H1 (cell line): ENCODE measurements at regions not wholly inside any gene's neighbourhood (a gene's known extent, or its start where the extent isn't known, plus 50 kb on each side); places are given as distances from the start of the nearest gene placed in this dataset.

ENCODE experiments used
- CTCF ChIA-PET: fragments of 300-600 bp; sonication (Branson Sonifier 250); formaldehyde crosslinking; loops from one replicate; lab custom pipeline; 2021; ENCODE audit not compliant: partially characterized antibody; lab: Charles Lee
- POLR2A ChIA-PET: fragments of 300-600 bp; sonication (Branson Sonifier 250); formaldehyde crosslinking; loops from one replicate; lab custom pipeline; 2021; ENCODE audit warnings: inconsistent platforms; ENCODE audit not compliant: partially characterized antibody; lab: Charles Lee
- DNase-seq, 2 experiments: peaks; one replicate each; pipeline versions ENCODE4 v3.0.0 to v3.0.0-alpha.2; 2010 to 2022; ENCODE audit warnings: low spot score in 2 of 2, low read depth in 1 of 2, mixed read lengths in 1 of 2
- FAIRE-seq: peaks from 2 replicates; lab custom pipeline; 2011; peaks lifted over from hg19 to GRCh38; lab: Jason Lieb, UNC
- H2AFZ ChIP-seq: 2 replicates; pipeline ENCODE4 v1.8.1; 2012; ENCODE audit warnings: low read length, inconsistent platforms
- H2AK5ac ChIP-seq: 2 replicates; pipeline ENCODE4 v1.6.1; 2013; ENCODE audit warnings: low read depth, low read length
- H2BK120ac ChIP-seq: replicated peaks from 2 replicates; pipeline ENCODE3; 2013; ENCODE audit warnings: low read depth, low read length, inconsistent platforms
- H2BK12ac ChIP-seq: 2 replicates; pipeline ENCODE4 v1.6.1; 2013; ENCODE audit warnings: low read depth, low read length
- H2BK15ac ChIP-seq: 2 replicates; pipeline ENCODE4 v1.6.1; 2013; ENCODE audit warnings: low read length
- H2BK20ac ChIP-seq: 2 replicates; pipeline ENCODE4 v1.6.1; 2013; ENCODE audit warnings: low read length
- H2BK5ac ChIP-seq: 2 replicates; pipeline ENCODE4 v1.6.1; 2013; ENCODE audit warnings: low read depth, low read length
- H3K14ac ChIP-seq: 2 replicates; pipeline ENCODE4 v1.6.1; 2013; ENCODE audit warnings: inconsistent platforms; ENCODE audit not compliant: insufficient read length
- H3K18ac ChIP-seq: 2 replicates; pipeline ENCODE4 v1.6.1; 2013; ENCODE audit warnings: low read length; ENCODE audit errors: extremely low read depth
- H3K23ac ChIP-seq: 2 replicates; pipeline ENCODE4 v1.6.1; 2013; ENCODE audit warnings: inconsistent platforms; ENCODE audit not compliant: insufficient read length
- H3K23me2 ChIP-seq: 2 replicates; pipeline ENCODE4 v1.6.1; 2013; ENCODE audit warnings: low read depth, low read length
- H3K27ac ChIP-seq: 2 replicates; pipeline ENCODE4 v1.6.1; 2011; ENCODE audit warnings: low read depth, low read length, inconsistent platforms
- H3K27me3 ChIP-seq, 4 experiments: replicated peaks in 1 of 4; 1 replicate in 1 of 4; 2 replicates in 3 of 4; pipeline versions ENCODE4 v1.6.1 to v1.8.1; 2011 to 2013; ENCODE audit warnings: low read length in 3 of 4, mild to moderate bottlenecking in 3 of 4, inconsistent platforms in 2 of 4, mixed read lengths in 2 of 4, moderate library complexity in 1 of 4; ENCODE audit not compliant: control insufficient read depth in 3 of 4, insufficient read depth in 3 of 4; ENCODE audit errors: extremely low read depth in 1 of 4
- H3K36me3 ChIP-seq, 4 experiments: 2 replicates each; pipeline versions ENCODE4 v1.6.1 to v1.8.1; 2011 to 2013; ENCODE audit warnings: mild to moderate bottlenecking in 4 of 4, low read length in 3 of 4, moderate library complexity in 2 of 4, control low read depth in 1 of 4, inconsistent platforms in 1 of 4; ENCODE audit not compliant: insufficient read depth in 4 of 4, control insufficient read depth in 2 of 4
- H3K4ac ChIP-seq: replicated peaks from 2 replicates; pipeline ENCODE3; 2013; ENCODE audit warnings: low read length, low read depth, mixed read lengths, inconsistent platforms; ENCODE audit not compliant: insufficient read length
- H3K4me1 ChIP-seq, 4 experiments: replicated peaks in 1 of 4; 1 replicate in 1 of 4; 2 replicates in 3 of 4; pipeline versions ENCODE4 v1.6.1 to v1.8.1; 2011 to 2013; ENCODE audit warnings: low read length in 3 of 4, inconsistent platforms in 2 of 4, mixed read lengths in 1 of 4; ENCODE audit not compliant: insufficient read depth in 4 of 4, control insufficient read depth in 3 of 4
- H3K4me2 ChIP-seq, 2 experiments: 2 replicates each; pipeline versions ENCODE4 v1.6.1 to v1.8.1; 2011 to 2013; ENCODE audit warnings: low read depth in 2 of 2, low read length in 2 of 2, control low read depth in 1 of 2, inconsistent platforms in 1 of 2, mild to moderate bottlenecking in 1 of 2; ENCODE audit not compliant: insufficient read depth in 1 of 2
- H3K4me3 ChIP-seq, 4 experiments: fragments of 200-600, 300-600 bp in 1 of 4; sonication (generic), shearing (Covaris generic), sonication (Bioruptor Twin) in 1 of 4; 2 replicates each; pipeline versions ENCODE4 v1.5.1 to v1.8.1; 2011 to 2016; ENCODE audit warnings: low read length in 4 of 4, low read depth in 3 of 4, control low read depth in 2 of 4, inconsistent platforms in 2 of 4, mild to moderate bottlenecking in 2 of 4, mixed read lengths in 1 of 4, moderate library complexity in 1 of 4; ENCODE audit not compliant: insufficient read depth in 2 of 4; ENCODE audit errors: extremely low read depth in 1 of 4
- H3K56ac ChIP-seq: replicated peaks from 2 replicates; pipeline ENCODE3; 2013; ENCODE audit warnings: low read depth, mild to moderate bottlenecking, mixed read lengths, low read length, inconsistent platforms; ENCODE audit not compliant: insufficient read length
- H3K79me1 ChIP-seq: 2 replicates; pipeline ENCODE4 v1.6.1; 2013; ENCODE audit warnings: low read depth, low read length, control low read depth
- H3K79me2 ChIP-seq, 2 experiments: 2 replicates each; pipeline versions ENCODE4 v1.6.1 to v1.8.1; 2012 to 2013; ENCODE audit warnings: low read length in 2 of 2, mild to moderate bottlenecking in 2 of 2, inconsistent platforms in 1 of 2; ENCODE audit not compliant: insufficient read depth in 2 of 2, control insufficient read depth in 1 of 2
- H3K9ac ChIP-seq, 4 experiments: replicated peaks in 1 of 4; 1 replicate in 1 of 4; 2 replicates in 3 of 4; pipeline versions ENCODE4 v1.6.1 to v1.8.1; 2011 to 2013; ENCODE audit warnings: low read depth in 3 of 4, low read length in 3 of 4, control low read depth in 2 of 4, mild to moderate bottlenecking in 2 of 4, moderate library complexity in 2 of 4, inconsistent platforms in 1 of 4; ENCODE audit errors: extremely low read depth in 1 of 4
- H3K9me3 ChIP-seq, 2 experiments: 2 replicates each; pipeline versions ENCODE4 v1.6.1 to v1.8.1; 2012 to 2013; ENCODE audit warnings: mild to moderate bottlenecking in 2 of 2, moderate library complexity in 2 of 2, control low read depth in 1 of 2, inconsistent platforms in 1 of 2, low read depth in 1 of 2, low read length in 1 of 2, mixed read lengths in 1 of 2; ENCODE audit not compliant: insufficient read depth in 2 of 2
- H4K20me1 ChIP-seq, 2 experiments: replicated peaks in 1 of 2; 2 replicates each; pipeline versions ENCODE3 to v1.8.1; 2011 to 2013; ENCODE audit warnings: inconsistent platforms in 2 of 2, low read length in 2 of 2, mild to moderate bottlenecking in 1 of 2; ENCODE audit not compliant: insufficient read depth in 2 of 2, control insufficient read depth in 1 of 2
- H4K5ac ChIP-seq: 2 replicates; pipeline ENCODE4 v1.6.1; 2013; ENCODE audit warnings: low read length, low read depth, mixed read lengths, inconsistent platforms; ENCODE audit not compliant: insufficient read length
- H4K8ac ChIP-seq: 2 replicates; pipeline ENCODE4 v1.8.0; 2013; ENCODE audit warnings: mild to moderate bottlenecking, moderate library complexity, low read length, inconsistent platforms; ENCODE audit not compliant: insufficient read depth; ENCODE audit errors: extremely low read depth
- H4K91ac ChIP-seq: replicated peaks from 2 replicates; pipeline ENCODE3; 2013; ENCODE audit warnings: low read length, mixed read lengths, inconsistent platforms; ENCODE audit not compliant: insufficient read length
- BACH1 ChIP-seq: IDR thresholded peaks from 2 replicates; pipeline ENCODE4 v1.6.1; 2012; ENCODE audit warnings: low read length, improper control_type of control experiment
- CREB1 ChIP-seq: IDR thresholded peaks from 2 replicates; pipeline ENCODE4 v1.6.1; 2012; ENCODE audit warnings: inconsistent platforms
- KDM4A ChIP-seq: IDR thresholded peaks from one replicate; pipeline ENCODE4 v1.7.1; 2012; ENCODE audit warnings: low read depth, mild to moderate bottlenecking, moderate library complexity, low read length, inconsistent platforms; ENCODE audit not compliant: severe bottlenecking
- SUZ12 ChIP-seq: fragments of 200-600 bp; sonication (generic); IDR thresholded peaks from 2 replicates; pipeline ENCODE4 v1.6.1; 2012; ENCODE audit warnings: mild to moderate bottlenecking, inconsistent platforms, low read length, moderate library complexity, mixed read lengths
- WGBS, 2 experiments: shearing (Covaris generic) in 1 of 2; methylation state at CpG; one replicate each; pipeline versions ENCODE4 v1.1.6 to v1.1.7; 2013 to 2015; ENCODE audit warnings: low lambda C conversion rate in 2 of 2, mixed read lengths in 2 of 2, inconsistent platforms in 1 of 2, low coverage in 1 of 2, missing lambda C conversion rate in 1 of 2; ENCODE audit not compliant: insufficient replicate concordance in 2 of 2, insufficient coverage in 1 of 2, insufficient read length in 1 of 2; ENCODE audit errors: extremely low coverage in 1 of 2, missing lambda C conversion rate in 1 of 2; 5-methylcytosine and 5-hydroxymethylcytosine counted together

DNA sequence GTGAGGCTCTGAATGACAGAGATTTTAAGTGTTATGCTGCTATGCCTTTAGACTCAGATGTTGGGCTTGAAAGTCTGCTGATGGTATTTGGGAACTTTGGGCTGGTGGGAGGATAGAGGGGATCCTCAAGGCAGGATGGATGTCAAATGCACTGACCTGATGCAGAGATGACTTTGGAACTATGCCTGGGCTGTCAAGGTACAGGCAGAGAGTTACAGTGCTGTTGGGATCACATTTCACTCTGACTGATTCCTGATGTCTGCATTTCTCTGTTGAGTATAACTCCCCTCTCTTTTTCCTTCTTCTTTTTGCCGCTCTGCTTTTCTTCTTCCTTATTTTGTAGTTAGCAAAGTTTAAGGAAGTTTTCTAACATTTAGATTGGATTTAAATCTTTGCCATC, 271.8 kb upstream of the ARX start:
- CTCF ChIA-PET: no interaction called here
- no peak overlapping the region for H3K56ac ChIP-seq
- no peaks in the 10 kb centered on the region for H3K23me2 ChIP-seq
- no peak overlapping the region for H2BK15ac ChIP-seq
- H4K5ac ChIP-seq: no peak overlapping the region
- H3K9ac ChIP-seq: no peak overlapping the region
- DNase-seq: no peak
- no peaks in the 10 kb centered on the region for H3K4me1 ChIP-seq
- no peak overlapping the region for H4K91ac ChIP-seq
- no peak for TF ChIP-seq BACH1
- no peak for TF ChIP-seq SUZ12
- TF ChIP-seq CREB1: no peak
- no peak for TF ChIP-seq KDM4A
- TF ChIP-seq, all 59 proteins: peak for 0
- H2AFZ ChIP-seq: no peak overlapping the region
- H2BK20ac ChIP-seq: no peak overlapping the region
- H3K4me2 ChIP-seq: no peak overlapping the region
- no peaks in the 10 kb centered on the region for H3K79me2 ChIP-seq
- no peak overlapping the region for H3K23ac ChIP-seq
- H2BK5ac ChIP-seq: no peak overlapping the region
- H3K27ac ChIP-seq: no peak overlapping the region
- no peaks in the 10 kb centered on the region for H4K20me1 ChIP-seq
- H3K4me3 ChIP-seq: no peak overlapping the region
- no peak overlapping the region for H3K4ac ChIP-seq
- POLR2A ChIA-PET: no interaction called here
- H2BK120ac ChIP-seq: no peak overlapping the region
- H4K8ac ChIP-seq: no peak overlapping the region
- no peak overlapping the region for H3K14ac ChIP-seq
- WGBS, 2 experiments: 73% methylated on average over 1 of the region's 1 CpG; no CpG with 5 or more reads in 1 of the 2 experiments
- FAIRE-seq: peak; percentile 57
- no peaks in the 10 kb centered on the region for H3K79me1 ChIP-seq
- no peak overlapping the region for H2BK12ac ChIP-seq
- no peak overlapping the region for H3K18ac ChIP-seq
- H3K9me3 ChIP-seq: no peaks in the 10 kb centered on the region
- H3K36me3 ChIP-seq: no peaks in the 10 kb centered on the region
- no peaks in the 10 kb centered on the region for H3K27me3 ChIP-seq
- H2AK5ac ChIP-seq: no peak overlapping the region
